ENCODE measurements at regions not wholly inside any gene's neighbourhood (a gene's known extent, or its start where the extent isn't known, plus 50 kb on each side); places are given as distances from the start of the nearest gene placed in this dataset.
A peak's percentile ranks its signal among the peaks of the same experiment; 100 is the strongest.

- TF ChIP-seq CTCF (IDR thresholded peaks at IDR 0.05), result no peak
- intact Hi-C loops (cut with DNase I), result no loop called here
- DNase-seq (no peak), ATAC-seq (no peak), FAIRE-seq (no peak)
- Histone ChIP-seq H3K36me3 (no peaks in the 10 kb centered on the region), H3K27me3 (no peaks in the 10 kb centered on the region), H3K9me3 (no peaks in the 10 kb centered on the region), H3K27ac (no peak overlapping the region), H3K4me3 (no peak overlapping the region), H3K4me1 (no peaks in the 10 kb centered on the region)
- 97 to 98% methylated on average over 7 of the region's 7 CpGs for WGBS, 2 donors
These were observed 85.8 kb upstream of the LARP1 start for GRCh38 chr5:154669402-154669801.

- FAIRE-seq, result no peak
- Histone ChIP-seq H3K4me1 (no peaks in the 10 kb centered on the region), H3K9me3 (no peaks in the 10 kb centered on the region), H3K36me3 (no peaks in the 10 kb centered on the region), H3K4me3 (no peak overlapping the region), H3K27ac (no peak overlapping the region), H3K27me3 (no peaks in the 10 kb centered on the region)
- intact Hi-C loops (cut with DNase I), result no loop called here
- ATAC-seq, result no peak
- no peak for TF ChIP-seq CTCF (IDR thresholded peaks at IDR 0.05)
- DNase-seq, result no peak
These were observed 90.3 kb upstream of the LARP1 start for GRCh38 chr5:154664869-154665268.

GRCh38 chr5:154663424-154663823, 91.8 kb upstream of the LARP1 start:
- FAIRE-seq (no peak), ATAC-seq (no peak), DNase-seq (no peak)
- no peaks in the 10 kb centered on the region for H3K4me1 ChIP-seq
- no peaks in the 10 kb centered on the region for H3K9me3 ChIP-seq
- no peaks in the 10 kb centered on the region for H3K27me3 ChIP-seq
- H3K4me3 ChIP-seq, result no peak overlapping the region
- TF ChIP-seq CTCF (IDR thresholded peaks at IDR 0.05), result no peak
- no peaks in the 10 kb centered on the region for H3K36me3 ChIP-seq
- no peak overlapping the region for H3K27ac ChIP-seq
- intact Hi-C loops (cut with DNase I), result no loop called here
- WGBS, 2 donors, result 62 to 83% methylated on average over 3 of the region's 3 CpGs

- TF ChIP-seq CTCF (IDR thresholded peaks at IDR 0.05), result no peak
- DNase-seq (no peak), ATAC-seq (peak in 2 of 4 donors; percentile 2 to 16), FAIRE-seq (no peak)
- WGBS, 2 donors, result 60% methylated on average over 13 of the region's 13 CpGs
- intact Hi-C loops (cut with DNase I), result loop anchor here in 2 of 3 donors (5.0 to 10.0 kb wide), 2 partner anchors 110 to 158 kb away; no protein-coding TSS in a partner anchor
- Histone ChIP-seq H3K9me3 (no peaks in the 10 kb centered on the region), H3K4me3 (peak overlapping the region in 1 of 4 donors; percentile 11), H3K36me3 (no peaks in the 10 kb centered on the region), H3K27me3 (no peaks in the 10 kb centered on the region), H3K4me1 (peaks cover 7 to 20% (median 16%) of the 10 kb centered on the region in 3 donors), H3K27ac (peak overlapping the region; percentile 31 to 57 (median 43))
These were observed 100.4 kb upstream of the LARP1 start for GRCh38 chr5:154654486-154655371.
